IMR-90 (cell line): ENCODE measurements at regions not wholly inside any gene's neighbourhood (a gene's known extent, or its start where the extent isn't known, plus 50 kb on each side); places are given as distances from the start of the nearest gene placed in this dataset.

Experiments
- BHLHE40 ChIP-seq: fragments of 150-350 bp; IDR thresholded peaks from 2 replicates; pipeline ENCODE4 v1.6.1; 2016; ENCODE audit warnings: mild to moderate bottlenecking, low read depth, low read length
- CEBPB ChIP-seq: IDR thresholded peaks from 2 replicates; pipeline ENCODE4 v1.6.1; 2012; ENCODE audit warnings: low read depth, low read length, improper control_type of control experiment
- MAFK ChIP-seq: IDR thresholded peaks from 2 replicates; pipeline ENCODE4 v1.6.1; 2012; ENCODE audit warnings: low read depth, low read length, improper control_type of control experiment
- MAZ ChIP-seq: IDR thresholded peaks from 2 replicates; pipeline ENCODE4 v1.6.1; 2012; ENCODE audit warnings: low read depth, mild to moderate bottlenecking, low read length, improper control_type of control experiment, moderate library complexity, borderline replicate concordance
- MXI1 ChIP-seq: IDR thresholded peaks from 2 replicates; pipeline ENCODE4 v1.6.1; 2012; ENCODE audit warnings: low read depth, mild to moderate bottlenecking, low read length, moderate library complexity, borderline replicate concordance
- POLR2A ChIP-seq: IDR thresholded peaks from 2 replicates; pipeline ENCODE4 v1.6.1; 2012; ENCODE audit warnings: mild to moderate bottlenecking, low read depth, low read length
- RAD21 ChIP-seq: IDR thresholded peaks from 2 replicates; pipeline ENCODE4 v1.6.1; 2012; ENCODE audit warnings: low read length, improper control_type of control experiment
- RCOR1 ChIP-seq: IDR thresholded peaks from 2 replicates; pipeline ENCODE4 v1.6.1; 2012; ENCODE audit warnings: mild to moderate bottlenecking, low read length, improper control_type of control experiment; ENCODE audit not compliant: insufficient replicate concordance
- RFX5 ChIP-seq: IDR thresholded peaks from 2 replicates; pipeline ENCODE4 v1.8.0; 2012; ENCODE audit warnings: low read depth, mild to moderate bottlenecking, low read length, moderate library complexity
- SMC3 ChIP-seq: fragments of 150-350 bp; IDR thresholded peaks from 2 replicates; pipeline ENCODE4 v1.6.1; 2016; ENCODE audit warnings: low read depth, mild to moderate bottlenecking, antibody characterized with exemption, low read length, moderate library complexity
- USF2 ChIP-seq: fragments of 150-350 bp; IDR thresholded peaks from 2 replicates; pipeline ENCODE4 v1.6.1; 2017; ENCODE audit warnings: mild to moderate bottlenecking, antibody characterized with exemption, low read length, low read depth
- TF ChIP-seq, protein P1 (sequence below): conservative IDR thresholded peaks from 2 replicates; pipeline ENCODE4 v1.5.1; 2012; ENCODE audit warnings: mild to moderate bottlenecking, low read depth, low read length, improper control_type of control experiment
- TF ChIP-seq, protein P2 (sequence below): fragments of 150-350 bp; IDR thresholded peaks from 2 replicates; pipeline ENCODE4 v1.6.1; 2016; ENCODE audit warnings: low read depth, mild to moderate bottlenecking, low read length, moderate library complexity, borderline replicate concordance

- TF ChIP-seq, protein P1, sequence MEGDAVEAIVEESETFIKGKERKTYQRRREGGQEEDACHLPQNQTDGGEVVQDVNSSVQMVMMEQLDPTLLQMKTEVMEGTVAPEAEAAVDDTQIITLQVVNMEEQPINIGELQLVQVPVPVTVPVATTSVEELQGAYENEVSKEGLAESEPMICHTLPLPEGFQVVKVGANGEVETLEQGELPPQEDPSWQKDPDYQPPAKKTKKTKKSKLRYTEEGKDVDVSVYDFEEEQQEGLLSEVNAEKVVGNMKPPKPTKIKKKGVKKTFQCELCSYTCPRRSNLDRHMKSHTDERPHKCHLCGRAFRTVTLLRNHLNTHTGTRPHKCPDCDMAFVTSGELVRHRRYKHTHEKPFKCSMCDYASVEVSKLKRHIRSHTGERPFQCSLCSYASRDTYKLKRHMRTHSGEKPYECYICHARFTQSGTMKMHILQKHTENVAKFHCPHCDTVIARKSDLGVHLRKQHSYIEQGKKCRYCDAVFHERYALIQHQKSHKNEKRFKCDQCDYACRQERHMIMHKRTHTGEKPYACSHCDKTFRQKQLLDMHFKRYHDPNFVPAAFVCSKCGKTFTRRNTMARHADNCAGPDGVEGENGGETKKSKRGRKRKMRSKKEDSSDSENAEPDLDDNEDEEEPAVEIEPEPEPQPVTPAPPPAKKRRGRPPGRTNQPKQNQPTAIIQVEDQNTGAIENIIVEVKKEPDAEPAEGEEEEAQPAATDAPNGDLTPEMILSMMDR = no peak
- TF ChIP-seq, protein P2, sequence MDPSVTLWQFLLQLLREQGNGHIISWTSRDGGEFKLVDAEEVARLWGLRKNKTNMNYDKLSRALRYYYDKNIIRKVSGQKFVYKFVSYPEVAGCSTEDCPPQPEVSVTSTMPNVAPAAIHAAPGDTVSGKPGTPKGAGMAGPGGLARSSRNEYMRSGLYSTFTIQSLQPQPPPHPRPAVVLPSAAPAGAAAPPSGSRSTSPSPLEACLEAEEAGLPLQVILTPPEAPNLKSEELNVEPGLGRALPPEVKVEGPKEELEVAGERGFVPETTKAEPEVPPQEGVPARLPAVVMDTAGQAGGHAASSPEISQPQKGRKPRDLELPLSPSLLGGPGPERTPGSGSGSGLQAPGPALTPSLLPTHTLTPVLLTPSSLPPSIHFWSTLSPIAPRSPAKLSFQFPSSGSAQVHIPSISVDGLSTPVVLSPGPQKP = no peak
- TF ChIP-seq RFX5 = no peak
- TF ChIP-seq POLR2A = no peak
- no peak for TF ChIP-seq CEBPB
- TF ChIP-seq BHLHE40 = no peak
- no peak for TF ChIP-seq USF2
- TF ChIP-seq MXI1 = no peak
- TF ChIP-seq MAZ = no peak
- TF ChIP-seq RAD21 = no peak
- no peak for TF ChIP-seq MAFK
- TF ChIP-seq RCOR1 = no peak
- TF ChIP-seq SMC3 = no peak
Observed at GRCh38 chr9:90169490-90169889, 473.1 kb downstream of the DIRAS2 start.
